Hypothalamus (tissue), 51 donors: ENCODE measurements at regions not wholly inside any gene's neighbourhood (a gene's known extent, or its start where the extent isn't known, plus 50 kb on each side); places are given as distances from the start of the nearest gene placed in this dataset.
"Not testable (repeated sequence)": the region's sequence is repeated elsewhere in the genome, so short reads cannot be mapped to it uniquely, and the experiment has no call there.

Source experiments
- DNase-seq, 51 donors: peaks; one replicate each; lab custom pipeline; 2025; lab: John Stamatoyannopoulos, UW

- no peak for DNase-seq
Measured at GRCh38 chr2:75432761-75433361, 127.9 kb downstream of the EVA1A start.

- DNase-seq = no peak
Measured at GRCh38 chr2:75431763-75432162, 129.0 kb downstream of the EVA1A start.

- no peak for DNase-seq
Measured at GRCh38 chr2:75431276-75431675, 129.5 kb downstream of the EVA1A start.

GRCh38 chr2:75430449-75430848 lies 130.3 kb downstream of the EVA1A start:
- DNase-seq = not testable (repeated sequence)

- peak in 15 of 51 donors; percentile 2 to 39 (median 13) for DNase-seq
Measured at GRCh38 chr2:75428646-75429443, 131.9 kb downstream of the EVA1A start.

- DNase-seq = no peak
Measured at GRCh38 chr2:75428060-75428459, 132.7 kb downstream of the EVA1A start.

GRCh38 chr2:75424936-75425619 lies 135.7 kb downstream of the EVA1A start:
- DNase-seq = no peak

GRCh38 chr2:75421986-75422385 lies 138.8 kb downstream of the EVA1A start:
- no peak for DNase-seq

GRCh38 chr2:75416420-75417342 lies 144.1 kb downstream of the EVA1A start:
- no peak for DNase-seq

- no peak for DNase-seq
Measured at GRCh38 chr2:75415731-75416130, 145.0 kb downstream of the EVA1A start.

- no peak for DNase-seq
Measured at GRCh38 chr2:75415111-75415626, 145.6 kb downstream of the EVA1A start.

GRCh38 chr2:75411574-75411973 lies 149.2 kb downstream of the EVA1A start:
- DNase-seq = no peak

- no peak for DNase-seq
Measured at GRCh38 chr2:75410702-75411101, 150.0 kb downstream of the EVA1A start.

GRCh38 chr2:75408771-75409170 lies 152.0 kb downstream of the EVA1A start:
- DNase-seq = no peak

GRCh38 chr2:75407038-75407530 lies 153.7 kb downstream of the EVA1A start:
- no peak for DNase-seq

- no peak for DNase-seq
Measured at GRCh38 chr2:75406131-75406581, 154.6 kb downstream of the EVA1A start.

GRCh38 chr2:75405000-75405399 lies 155.7 kb downstream of the EVA1A start:
- DNase-seq = no peak

GRCh38 chr2:75403991-75404428 lies 156.7 kb downstream of the EVA1A start:
- DNase-seq = peak in 3 of 51 donors; percentile 7 to 25 (median 8)

- no peak for DNase-seq
Measured at GRCh38 chr2:75396314-75396713, 164.4 kb downstream of the EVA1A start.

- not testable (repeated sequence) for DNase-seq
Measured at GRCh38 chr2:75394764-75395163, 166.0 kb downstream of the EVA1A start.
